ENCODE measurements at regions not wholly inside any gene's neighbourhood (a gene's known extent, or its start where the extent isn't known, plus 50 kb on each side); places are given as distances from the start of the nearest gene placed in this dataset.
"Not testable (repeated sequence)": the region's sequence is repeated elsewhere in the genome, so short reads cannot be mapped to it uniquely, and the experiment has no call there.

- Histone ChIP-seq H3K9me3 (replicated peaks; ENCODE audit: insufficient read depth, low read length) (no peaks in the 10 kb centered on the region), H3K79me2 (ENCODE audit: low read length) (no peaks in the 10 kb centered on the region), H2AFZ (ENCODE audit: low read length) (no peak overlapping the region), H4K20me1 (ENCODE audit: insufficient read depth, low read length) (no peaks in the 10 kb centered on the region), H3K27ac (ENCODE audit: low read length) (no peak overlapping the region), H3K4me1 (ENCODE audit: low read length) (no peaks in the 10 kb centered on the region), H3K9me2 (replicated peaks; ENCODE audit: insufficient read depth, low read length) (no peaks in the 10 kb centered on the region), H3F3A (ENCODE audit: insufficient read depth, low read length) (no peaks in the 10 kb centered on the region), H3K27me3 (replicated peaks; ENCODE audit: insufficient read depth, low read length) (no peaks in the 10 kb centered on the region), H3K9ac (ENCODE audit: low read length) (no peak overlapping the region), H3K4me2 (ENCODE audit: low read depth, low read length) (no peak overlapping the region), H3K4me3 (ENCODE audit: low read length) (no peak overlapping the region), H3K36me3 (replicated peaks; ENCODE audit: insufficient read depth, low read length) (no peaks in the 10 kb centered on the region)
- TF ChIP-seq CTCF (IDR thresholded peaks at IDR 0.05; ENCODE audit: low read length) (no peak), EZH2phosphoT487 (IDR thresholded peaks at IDR 0.05; ENCODE audit: low read length) (no peak), EZH2 (optimal IDR thresholded peaks at IDR 0.05; ENCODE audit: low read depth, low read length) (no peak)
- DNase-seq = no peak
Measured at GRCh38 chr11:101241160-101241795, 111.7 kb upstream of the PGR start.

- not testable (repeated sequence) for H3F3A ChIP-seq (ENCODE audit: insufficient read depth, low read length); H4K20me1 ChIP-seq (ENCODE audit: insufficient read depth, low read length); H3K36me3 ChIP-seq (replicated peaks; ENCODE audit: insufficient read depth, low read length); H3K9me3 ChIP-seq (replicated peaks; ENCODE audit: insufficient read depth, low read length); H3K9ac ChIP-seq (ENCODE audit: low read length); H3K9me2 ChIP-seq (replicated peaks; ENCODE audit: insufficient read depth, low read length); H3K27me3 ChIP-seq (replicated peaks; ENCODE audit: insufficient read depth, low read length); H3K4me2 ChIP-seq (ENCODE audit: low read depth, low read length); H3K4me3 ChIP-seq (ENCODE audit: low read length); H3K4me1 ChIP-seq (ENCODE audit: low read length); H2AFZ ChIP-seq (ENCODE audit: low read length); H3K79me2 ChIP-seq (ENCODE audit: low read length); DNase-seq; H3K27ac ChIP-seq (ENCODE audit: low read length)
Measured at GRCh38 chr11:101231207-101231834, 101.7 kb upstream of the PGR start.

GRCh38 chr11:101226617-101227016 lies 97.0 kb upstream of the PGR start:
- Histone ChIP-seq H3K79me2 (ENCODE audit: low read length) (no peaks in the 10 kb centered on the region), H3F3A (ENCODE audit: insufficient read depth, low read length) (no peaks in the 10 kb centered on the region), H3K9me3 (replicated peaks; ENCODE audit: insufficient read depth, low read length) (no peaks in the 10 kb centered on the region), H3K36me3 (replicated peaks; ENCODE audit: insufficient read depth, low read length) (no peaks in the 10 kb centered on the region), H3K4me3 (ENCODE audit: low read length) (no peak overlapping the region), H3K4me2 (ENCODE audit: low read depth, low read length) (no peak overlapping the region), H3K27ac (ENCODE audit: low read length) (no peak overlapping the region), H3K9ac (ENCODE audit: low read length) (no peak overlapping the region), H3K9me2 (replicated peaks; ENCODE audit: insufficient read depth, low read length) (no peaks in the 10 kb centered on the region), H4K20me1 (ENCODE audit: insufficient read depth, low read length) (no peaks in the 10 kb centered on the region), H3K4me1 (ENCODE audit: low read length) (peaks cover 4% of the 10 kb centered on the region; the same call in 1 of the 2 replicates), H2AFZ (ENCODE audit: low read length) (no peak overlapping the region), H3K27me3 (replicated peaks; ENCODE audit: insufficient read depth, low read length) (no peaks in the 10 kb centered on the region)
- TF ChIP-seq CTCF (IDR thresholded peaks at IDR 0.05; ENCODE audit: low read length) = no peak
- no peak for TF ChIP-seq EZH2 (optimal IDR thresholded peaks at IDR 0.05; ENCODE audit: low read depth, low read length)
- TF ChIP-seq EZH2phosphoT487 (IDR thresholded peaks at IDR 0.05; ENCODE audit: low read length) = no peak
- DNase-seq = no peak

GRCh38 chr11:101224221-101224620 lies 94.6 kb upstream of the PGR start:
- Histone ChIP-seq H3K9me2 (replicated peaks; ENCODE audit: insufficient read depth, low read length) (no peaks in the 10 kb centered on the region), H3K27me3 (replicated peaks; ENCODE audit: insufficient read depth, low read length) (no peaks in the 10 kb centered on the region), H2AFZ (ENCODE audit: low read length) (no peak overlapping the region), H3K4me3 (ENCODE audit: low read length) (no peak overlapping the region), H3K79me2 (ENCODE audit: low read length) (no peaks in the 10 kb centered on the region), H3K9me3 (replicated peaks; ENCODE audit: insufficient read depth, low read length) (no peaks in the 10 kb centered on the region), H3K27ac (ENCODE audit: low read length) (no peak overlapping the region), H3K9ac (ENCODE audit: low read length) (no peak overlapping the region), H3K36me3 (replicated peaks; ENCODE audit: insufficient read depth, low read length) (no peaks in the 10 kb centered on the region), H3K4me2 (ENCODE audit: low read depth, low read length) (no peak overlapping the region), H3F3A (ENCODE audit: insufficient read depth, low read length) (no peaks in the 10 kb centered on the region), H4K20me1 (ENCODE audit: insufficient read depth, low read length) (no peaks in the 10 kb centered on the region), H3K4me1 (ENCODE audit: low read length) (peaks cover 4% of the 10 kb centered on the region; the same call in 1 of the 2 replicates)
- no peak for DNase-seq
- no peak for TF ChIP-seq CTCF (IDR thresholded peaks at IDR 0.05; ENCODE audit: low read length)
- no peak for TF ChIP-seq EZH2phosphoT487 (IDR thresholded peaks at IDR 0.05; ENCODE audit: low read length)
- TF ChIP-seq EZH2 (optimal IDR thresholded peaks at IDR 0.05; ENCODE audit: low read depth, low read length) = no peak

- H3K4me1 ChIP-seq (ENCODE audit: low read length); H3K4me3 ChIP-seq (ENCODE audit: low read length); H3K27me3 ChIP-seq (replicated peaks; ENCODE audit: insufficient read depth, low read length); H3K9ac ChIP-seq (ENCODE audit: low read length); H3K4me2 ChIP-seq (ENCODE audit: low read depth, low read length); H3K9me3 ChIP-seq (replicated peaks; ENCODE audit: insufficient read depth, low read length); H2AFZ ChIP-seq (ENCODE audit: low read length); H3K36me3 ChIP-seq (replicated peaks; ENCODE audit: insufficient read depth, low read length); H4K20me1 ChIP-seq (ENCODE audit: insufficient read depth, low read length); H3K79me2 ChIP-seq (ENCODE audit: low read length); H3K27ac ChIP-seq (ENCODE audit: low read length); DNase-seq; H3F3A ChIP-seq (ENCODE audit: insufficient read depth, low read length); H3K9me2 ChIP-seq (replicated peaks; ENCODE audit: insufficient read depth, low read length): not testable (repeated sequence)
Measured at GRCh38 chr11:101218091-101218490, 88.5 kb upstream of the PGR start.

Measured in MM.1S (cell line).